ENCODE measurements at regions not wholly inside any gene's neighbourhood (a gene's known extent, or its start where the extent isn't known, plus 50 kb on each side); places are given as distances from the start of the nearest gene placed in this dataset.

GRCh38 chr10:83205861-83206260 lies 933.4 kb upstream of the GHITM start:
- Histone ChIP-seq H3K36me3 (ENCODE audit: control insufficient read depth, insufficient read depth, low read length) (no peaks in the 10 kb centered on the region), H3K4me3 (replicated peaks; ENCODE audit: low read depth, low read length) (no peak overlapping the region), H3K27me3 (replicated peaks; ENCODE audit: control insufficient read depth, insufficient read depth, low read length) (no peaks in the 10 kb centered on the region)
- DNase-seq (ENCODE audit: extremely low read depth, insufficient read length), result no peak
- no peak for TF ChIP-seq CTCF (IDR thresholded peaks at IDR 0.05; ENCODE audit: insufficient read depth, low read length, poor library complexity, severe bottlenecking)

- Histone ChIP-seq H3K36me3 (ENCODE audit: control insufficient read depth, insufficient read depth, low read length) (no peaks in the 10 kb centered on the region), H3K27me3 (replicated peaks; ENCODE audit: control insufficient read depth, insufficient read depth, low read length) (no peaks in the 10 kb centered on the region), H3K4me3 (replicated peaks; ENCODE audit: low read depth, low read length) (no peak overlapping the region)
- no peak for TF ChIP-seq CTCF (IDR thresholded peaks at IDR 0.05; ENCODE audit: insufficient read depth, low read length, poor library complexity, severe bottlenecking)
- DNase-seq (ENCODE audit: extremely low read depth, insufficient read length), result no peak
These were observed 926.5 kb upstream of the GHITM start for GRCh38 chr10:83212632-83213334.

GRCh38 chr10:83214136-83214535 lies 925.2 kb upstream of the GHITM start:
- no peaks in the 10 kb centered on the region for H3K36me3 ChIP-seq (ENCODE audit: control insufficient read depth, insufficient read depth, low read length)

GRCh38 chr10:83218205-83218604 lies 921.1 kb upstream of the GHITM start:
- DNase-seq (ENCODE audit: extremely low read depth, insufficient read length), result no peak
- no peak for TF ChIP-seq CTCF (IDR thresholded peaks at IDR 0.05; ENCODE audit: insufficient read depth, low read length, poor library complexity, severe bottlenecking)
- Histone ChIP-seq H3K27me3 (replicated peaks; ENCODE audit: control insufficient read depth, insufficient read depth, low read length) (no peaks in the 10 kb centered on the region), H3K4me3 (replicated peaks; ENCODE audit: low read depth, low read length) (no peak overlapping the region), H3K36me3 (ENCODE audit: control insufficient read depth, insufficient read depth, low read length) (no peaks in the 10 kb centered on the region)

More at GRCh38 chr10:83214136-83214535, 925.2 kb upstream of the GHITM start:
- Histone ChIP-seq H3K27me3 (replicated peaks; ENCODE audit: control insufficient read depth, insufficient read depth, low read length) (no peaks in the 10 kb centered on the region), H3K4me3 (replicated peaks; ENCODE audit: low read depth, low read length) (no peak overlapping the region)
- TF ChIP-seq CTCF (IDR thresholded peaks at IDR 0.05; ENCODE audit: insufficient read depth, low read length, poor library complexity, severe bottlenecking), result no peak
- no peak for DNase-seq (ENCODE audit: extremely low read depth, insufficient read length)

GRCh38 chr10:83222300-83222699 lies 917.0 kb upstream of the GHITM start:
- no peak for DNase-seq (ENCODE audit: extremely low read depth, insufficient read length)
- no peak overlapping the region for H3K4me3 ChIP-seq (replicated peaks; ENCODE audit: low read depth, low read length)
- H3K27me3 ChIP-seq (replicated peaks; ENCODE audit: control insufficient read depth, insufficient read depth, low read length), result no peaks in the 10 kb centered on the region
- TF ChIP-seq CTCF (IDR thresholded peaks at IDR 0.05; ENCODE audit: insufficient read depth, low read length, poor library complexity, severe bottlenecking), result no peak
- H3K36me3 ChIP-seq (ENCODE audit: control insufficient read depth, insufficient read depth, low read length), result no peaks in the 10 kb centered on the region

All from GM06990 (cell line).